C4-2B (cell line): ENCODE measurements at regions not wholly inside any gene's neighbourhood (a gene's known extent, or its start where the extent isn't known, plus 50 kb on each side); places are given as distances from the start of the nearest gene placed in this dataset.

Experiments
- H3K27ac ChIP-seq: fragments of 450-650 bp; 2 replicates; pipeline ENCODE4 v1.5.1; 2017
- CTCF ChIP-seq: fragments of 450-650 bp; conservative IDR thresholded peaks from 2 replicates; pipeline ENCODE4 v1.5.1; 2017; ENCODE audit warnings: mild to moderate bottlenecking
- ZFX ChIP-seq: fragments of 450-650 bp; IDR thresholded peaks from 2 replicates; pipeline ENCODE4 v1.6.1; 2017

GRCh38 chr6:115832186-115832585, 228.5 kb downstream of the FRK start:
- H3K27ac ChIP-seq: no peak overlapping the region
- TF ChIP-seq ZFX: no peak

DNA sequence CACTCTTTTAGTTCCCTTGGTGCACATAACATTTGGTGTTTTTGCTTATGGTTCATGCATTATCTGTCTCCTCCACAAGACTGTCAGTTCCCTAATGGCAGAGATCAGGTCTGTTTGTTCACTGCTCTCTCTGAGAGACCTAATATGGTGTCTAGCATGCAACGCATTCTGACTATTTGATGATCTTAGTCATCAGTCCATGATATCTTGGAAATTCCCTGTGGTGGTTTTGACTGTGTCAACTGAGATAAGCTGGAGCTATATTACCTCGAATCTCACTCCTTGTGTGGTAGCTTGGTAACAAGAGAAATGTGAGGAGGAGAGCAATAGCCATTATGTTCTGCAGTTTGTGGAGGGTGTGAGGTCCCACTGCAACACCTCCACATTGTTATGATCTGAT, 229.8 kb downstream of the FRK start:
- H3K27ac ChIP-seq: no peak overlapping the region
- TF ChIP-seq CTCF (no peak), ZFX (no peak)

DNA sequence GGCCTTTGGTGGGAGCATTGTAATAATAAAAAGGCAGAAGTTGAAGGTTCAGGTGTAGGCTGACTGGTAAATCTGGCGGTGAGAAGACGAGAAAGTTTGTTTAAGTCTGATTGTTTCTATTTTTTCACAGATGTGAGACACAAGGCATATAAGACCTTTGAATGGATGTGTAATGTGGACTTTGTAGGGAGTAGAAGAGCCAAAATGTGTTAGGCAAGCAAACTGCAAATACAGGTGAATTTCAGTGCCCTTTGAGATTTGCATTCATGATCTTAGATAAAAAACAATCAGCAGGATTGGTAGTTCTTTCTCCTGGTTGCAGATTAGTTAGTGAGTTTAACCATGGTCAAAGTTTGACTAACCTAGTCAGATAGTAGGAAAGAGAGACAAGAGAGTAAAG, 238.9 kb downstream of the FRK start:
- no peak for TF ChIP-seq CTCF
- TF ChIP-seq ZFX: no peak
- no peak overlapping the region for H3K27ac ChIP-seq

DNA sequence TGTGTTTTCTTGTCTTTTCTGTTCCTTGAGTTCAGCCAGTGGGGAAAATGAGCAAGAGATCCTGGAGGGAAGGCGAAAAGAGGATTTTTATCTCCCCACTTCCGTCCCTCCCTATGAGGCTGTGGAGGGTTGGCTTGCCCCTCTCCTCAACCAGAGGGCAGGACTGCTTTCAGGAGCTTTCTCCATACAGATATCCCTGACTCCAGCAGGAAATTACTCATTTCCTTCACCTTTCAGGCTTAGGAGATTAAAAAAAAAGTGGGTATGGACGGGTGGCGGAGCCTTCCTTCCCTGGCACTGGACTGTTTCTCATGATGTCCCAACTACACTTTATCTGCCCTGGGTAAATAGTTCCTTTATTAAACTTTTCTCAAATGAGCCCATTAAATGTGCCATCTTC, 241.2 kb downstream of the FRK start:
- no peak for TF ChIP-seq ZFX
- no peak for TF ChIP-seq CTCF
- H3K27ac ChIP-seq: no peak overlapping the region

- no peak overlapping the region for H3K27ac ChIP-seq
- TF ChIP-seq ZFX (no peak), CTCF (no peak)
Measured at GRCh38 chr6:115817161-115817560, 243.5 kb downstream of the FRK start.

DNA sequence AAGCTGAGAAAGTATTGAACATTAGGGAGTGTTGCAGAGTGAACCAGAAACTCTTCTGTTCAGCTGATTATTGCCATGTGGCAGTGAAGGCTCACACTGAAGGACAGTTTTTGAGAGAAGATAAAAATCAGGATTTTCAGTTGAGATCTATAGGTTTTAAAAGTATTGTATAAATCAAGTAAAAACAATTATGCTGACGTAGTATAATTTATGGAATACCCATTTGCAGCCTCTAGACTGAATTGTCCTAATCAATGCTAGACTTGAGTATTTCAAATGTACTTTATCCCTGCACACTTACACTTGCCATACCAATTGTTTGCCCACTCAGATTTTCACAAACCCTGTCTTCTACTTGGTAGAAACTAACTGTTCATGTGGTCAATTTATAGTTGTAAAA, 245.8 kb downstream of the FRK start:
- TF ChIP-seq ZFX: no peak
- TF ChIP-seq CTCF: no peak

GRCh38 chr6:115811541-115811940, 249.2 kb downstream of the FRK start:
- no peak for TF ChIP-seq CTCF
- no peak for TF ChIP-seq ZFX
- H3K27ac ChIP-seq: no peak overlapping the region

More for the DNA sequence above, 245.8 kb downstream of the FRK start:
- H3K27ac ChIP-seq: no peak overlapping the region

- no peak for TF ChIP-seq CTCF
- TF ChIP-seq ZFX: no peak
- no peak overlapping the region for H3K27ac ChIP-seq
Measured at GRCh38 chr6:115798229-115798628, 262.5 kb downstream of the FRK start.
